Testis (tissue), 2 donors: ENCODE measurements at regions not wholly inside any gene's neighbourhood (a gene's known extent, or its start where the extent isn't known, plus 50 kb on each side); places are given as distances from the start of the nearest gene placed in this dataset.

ENCODE experiments used
- DNase-seq: peaks from one replicate; pipeline ENCODE4 v3.0.0-alpha.2; 2019
- H3K27ac ChIP-seq, 2 donors: fragments of 200-600 bp; sonication (generic); one replicate each; pipeline ENCODE4 v1.5.1; 2019
- H3K27me3 ChIP-seq: fragments of 200-600 bp; sonication (generic); one replicate; pipeline ENCODE4 v1.5.1; 2019
- H3K36me3 ChIP-seq: fragments of 200-600 bp; sonication (generic); one replicate; pipeline ENCODE4 v1.5.1; 2017; ENCODE audit warnings: low read depth; ENCODE audit errors: missing control alignments
- H3K4me1 ChIP-seq: fragments of 200-600 bp; sonication (generic); one replicate; pipeline ENCODE4 v1.5.1; 2019
- H3K4me3 ChIP-seq, 2 donors: fragments of 200-600 bp; sonication (generic); one replicate each; pipeline ENCODE4 v1.5.1; 2017 to 2019
- H3K9me3 ChIP-seq: fragments of 200-600 bp; sonication (generic); one replicate; pipeline ENCODE4 v1.5.1; 2017
- POLR2A ChIP-seq: fragments of 450-650 bp; IDR thresholded peaks from one replicate; pipeline ENCODE4 v1.6.1; 2017; ENCODE audit warnings: antibody characterized with exemption, mild to moderate bottlenecking, moderate library complexity
- WGBS, 2 donors: methylation state at CpG; one replicate each; pipeline ENCODE4 v1.1.5; 2018; 5-methylcytosine and 5-hydroxymethylcytosine counted together
- intact Hi-C: fragments of 100-400 bp; cut with DNase I; formaldehyde crosslinking; loops from one replicate; pipeline ENCODE4 v1.15.1; 2023; ENCODE audit warnings: low total_unique reads
- TF ChIP-seq, protein P1 (sequence below), 3 experiments: fragments of 450-650 bp in 2 of 3; fragments of 200-600 bp in 1 of 3; sonication (generic) in 1 of 3; IDR thresholded peaks; one replicate each; pipeline ENCODE4 v1.5.1; 2016 to 2019; ENCODE audit warnings: antibody characterized with exemption in 3 of 3, mild to moderate bottlenecking in 2 of 3, moderate library complexity in 1 of 3

GRCh38 chr2:104982111-104982510 is 55.8 kb upstream of the MRPS9 start:
- Histone ChIP-seq H3K27me3 (no peaks in the 10 kb centered on the region), H3K36me3 (no peaks in the 10 kb centered on the region), H3K9me3 (no peaks in the 10 kb centered on the region), H3K4me1 (no peaks in the 10 kb centered on the region), H3K27ac (no peak overlapping the region), H3K4me3 (no peak overlapping the region)
- DNase-seq = no peak
- no peak for TF ChIP-seq POLR2A
- TF ChIP-seq, protein P1, sequence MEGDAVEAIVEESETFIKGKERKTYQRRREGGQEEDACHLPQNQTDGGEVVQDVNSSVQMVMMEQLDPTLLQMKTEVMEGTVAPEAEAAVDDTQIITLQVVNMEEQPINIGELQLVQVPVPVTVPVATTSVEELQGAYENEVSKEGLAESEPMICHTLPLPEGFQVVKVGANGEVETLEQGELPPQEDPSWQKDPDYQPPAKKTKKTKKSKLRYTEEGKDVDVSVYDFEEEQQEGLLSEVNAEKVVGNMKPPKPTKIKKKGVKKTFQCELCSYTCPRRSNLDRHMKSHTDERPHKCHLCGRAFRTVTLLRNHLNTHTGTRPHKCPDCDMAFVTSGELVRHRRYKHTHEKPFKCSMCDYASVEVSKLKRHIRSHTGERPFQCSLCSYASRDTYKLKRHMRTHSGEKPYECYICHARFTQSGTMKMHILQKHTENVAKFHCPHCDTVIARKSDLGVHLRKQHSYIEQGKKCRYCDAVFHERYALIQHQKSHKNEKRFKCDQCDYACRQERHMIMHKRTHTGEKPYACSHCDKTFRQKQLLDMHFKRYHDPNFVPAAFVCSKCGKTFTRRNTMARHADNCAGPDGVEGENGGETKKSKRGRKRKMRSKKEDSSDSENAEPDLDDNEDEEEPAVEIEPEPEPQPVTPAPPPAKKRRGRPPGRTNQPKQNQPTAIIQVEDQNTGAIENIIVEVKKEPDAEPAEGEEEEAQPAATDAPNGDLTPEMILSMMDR (IDR thresholded peaks at IDR 0.05) = no peak
- WGBS, 2 donors = 86 to 90% methylated on average over 7 of the region's 7 CpGs
- intact Hi-C loops = no loop called here
